Hepatocyte (in vitro differentiated cells): ENCODE measurements at regions not wholly inside any gene's neighbourhood (a gene's known extent, or its start where the extent isn't known, plus 50 kb on each side); places are given as distances from the start of the nearest gene placed in this dataset.

Experiments used
- DNase-seq: peaks from one replicate; pipeline ENCODE4 v3.0.0-alpha.2; 2016; ENCODE audit warnings: low spot score
- H2AFZ ChIP-seq: fragments of 200-600 bp; sonication (generic); 2 replicates; pipeline ENCODE4 v1.6.0; 2016; ENCODE audit warnings: antibody characterized with exemption, mild to moderate bottlenecking
- H3K27ac ChIP-seq: fragments of 200-600 bp; sonication (generic); 2 replicates; pipeline ENCODE4 v1.5.1; 2016; ENCODE audit warnings: mild to moderate bottlenecking
- H3K27me3 ChIP-seq: fragments of 200-600 bp; sonication (generic); 2 replicates; pipeline ENCODE4 v1.6.1; 2016
- H3K36me3 ChIP-seq: fragments of 200-600 bp; sonication (generic); replicated peaks from 2 replicates; pipeline ENCODE4 v1.5.1; 2016; ENCODE audit warnings: low read depth; ENCODE audit not compliant: insufficient read depth
- H3K4me1 ChIP-seq: fragments of 200-600 bp; sonication (generic); 2 replicates; pipeline ENCODE4 v1.5.1; 2016; ENCODE audit warnings: mild to moderate bottlenecking, moderate library complexity; ENCODE audit not compliant: insufficient read depth
- H3K4me2 ChIP-seq: fragments of 200-600 bp; sonication (generic); 2 replicates; pipeline ENCODE4 v1.6.0; 2016
- H3K4me3 ChIP-seq: fragments of 200-600 bp; sonication (generic); 2 replicates; pipeline ENCODE4 v1.5.1; 2016; ENCODE audit warnings: mild to moderate bottlenecking
- H3K79me2 ChIP-seq: fragments of 200-600 bp; sonication (generic); 2 replicates; pipeline ENCODE4 v1.6.0; 2017; ENCODE audit warnings: mild to moderate bottlenecking
- H3K9me2 ChIP-seq: fragments of 200-600 bp; sonication (generic); replicated peaks from 2 replicates; pipeline ENCODE4 v1.6.0; 2017; ENCODE audit warnings: mild to moderate bottlenecking; ENCODE audit not compliant: insufficient read depth
- H3K9me3 ChIP-seq: fragments of 200-600 bp; sonication (generic); 2 replicates; pipeline ENCODE4 v1.5.1; 2016; ENCODE audit warnings: low read depth, mild to moderate bottlenecking
- H4K20me1 ChIP-seq: fragments of 200-600 bp; sonication (generic); 2 replicates; pipeline ENCODE4 v1.6.0; 2016; ENCODE audit warnings: mild to moderate bottlenecking; ENCODE audit not compliant: insufficient read depth, poor library complexity, severe bottlenecking
- EZH2 ChIP-seq: fragments of 200-600 bp; sonication (generic); IDR thresholded peaks from 2 replicates; pipeline ENCODE4 v1.6.1; 2016; ENCODE audit warnings: antibody characterized with exemption, mild to moderate bottlenecking, borderline replicate concordance
- EZH2phosphoT487 ChIP-seq: fragments of 200-600 bp; sonication (generic); IDR thresholded peaks from one replicate; pipeline ENCODE4 v1.6.1; 2018; ENCODE audit warnings: antibody characterized with exemption, mild to moderate bottlenecking, low read depth, moderate library complexity; ENCODE audit not compliant: unreplicated experiment, severe bottlenecking
- WGBS: methylation state at CpG from one replicate; pipeline ENCODE4 v1.1.6; 2016; ENCODE audit warnings: low lambda C conversion rate; ENCODE audit errors: missing lambda C conversion rate; 5-methylcytosine and 5-hydroxymethylcytosine counted together
- TF ChIP-seq, protein P1 (sequence below): fragments of 200-600 bp; sonication (generic); IDR thresholded peaks from 2 replicates; pipeline ENCODE4 v1.5.1; 2016; ENCODE audit warnings: antibody characterized with exemption, mild to moderate bottlenecking; ENCODE audit not compliant: poor library complexity

DNA sequence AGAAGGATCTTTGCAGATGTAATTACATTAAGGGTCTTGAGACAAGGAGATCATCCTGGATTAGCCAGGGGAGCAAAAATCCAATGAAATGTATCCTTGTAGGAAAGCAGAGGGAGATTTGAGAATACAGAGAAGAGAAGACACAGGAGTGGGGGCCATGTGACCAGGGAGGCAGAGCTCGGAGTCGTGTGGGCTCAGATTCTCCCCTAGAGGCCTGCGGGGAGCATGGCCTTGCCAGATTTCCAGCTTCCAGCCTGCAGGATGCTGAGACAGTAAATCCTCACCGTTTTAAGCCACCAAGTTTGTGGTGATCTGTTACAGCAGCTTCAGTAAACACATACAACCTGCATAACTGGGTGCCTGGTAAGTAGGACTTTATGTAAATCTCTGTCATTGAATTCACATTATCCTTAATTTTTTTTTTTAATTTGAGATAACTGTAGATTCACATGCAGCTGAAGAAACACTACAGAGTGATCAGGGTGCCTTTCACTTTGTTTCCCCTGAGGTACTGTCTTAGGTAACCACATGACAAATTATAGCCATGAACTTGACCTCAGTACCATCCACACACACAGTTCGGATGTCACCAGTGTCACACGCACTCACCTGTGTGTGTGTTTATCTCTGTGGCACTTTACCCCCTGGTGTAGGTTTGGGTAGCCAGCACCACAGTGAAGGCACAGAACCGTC lies 138.4 kb upstream of the HDAC4 start:
- 73% methylated on average over 7 of the region's 7 CpGs for WGBS

DNA sequence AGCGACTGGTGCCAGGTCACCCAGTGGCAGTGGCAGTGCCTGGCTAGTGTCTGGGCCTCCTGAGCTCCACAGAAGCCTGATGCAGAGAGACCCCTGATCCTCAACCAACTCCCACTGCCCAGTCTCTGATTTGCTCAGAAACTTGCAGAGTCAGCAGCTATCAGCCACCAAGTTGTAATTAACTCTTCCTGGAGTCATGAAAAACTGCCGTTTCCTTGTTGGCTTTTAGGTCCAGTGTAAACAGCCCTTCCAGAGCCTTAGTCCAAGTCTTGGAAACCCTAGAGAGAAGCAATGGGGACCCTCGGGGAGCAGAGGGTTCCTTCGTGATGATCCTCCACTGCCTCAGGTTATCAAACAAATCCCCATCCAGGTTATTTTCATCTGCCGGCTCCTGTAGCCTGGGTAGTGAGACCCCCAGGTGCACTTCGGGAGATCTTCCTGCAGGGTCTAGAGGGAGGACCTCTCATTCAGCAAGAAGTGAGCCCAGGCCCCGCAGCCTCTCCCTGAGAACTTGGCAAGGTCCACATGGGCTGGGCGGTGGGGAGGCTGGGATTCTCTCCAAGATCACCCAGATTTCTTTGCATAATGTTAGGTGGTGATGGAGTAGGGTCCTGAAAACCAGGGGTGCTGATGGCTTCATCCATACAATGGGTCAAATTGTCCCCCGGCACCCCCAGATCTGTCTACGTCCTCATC lies 137.7 kb upstream of the HDAC4 start:
- Histone ChIP-seq H3K4me3 (no peak overlapping the region), H3K36me3 (no peaks in the 10 kb centered on the region), H3K9me3 (no peaks in the 10 kb centered on the region), H3K79me2 (no peaks in the 10 kb centered on the region), H3K4me1 (no peaks in the 10 kb centered on the region), H3K27me3 (no peaks in the 10 kb centered on the region), H2AFZ (no peak overlapping the region), H4K20me1 (no peaks in the 10 kb centered on the region), H3K4me2 (no peak overlapping the region), H3K27ac (no peak overlapping the region), H3K9me2 (no peaks in the 10 kb centered on the region)
- 88% methylated on average over 10 of the region's 10 CpGs for WGBS
- DNase-seq: no peak
- TF ChIP-seq, protein P1, sequence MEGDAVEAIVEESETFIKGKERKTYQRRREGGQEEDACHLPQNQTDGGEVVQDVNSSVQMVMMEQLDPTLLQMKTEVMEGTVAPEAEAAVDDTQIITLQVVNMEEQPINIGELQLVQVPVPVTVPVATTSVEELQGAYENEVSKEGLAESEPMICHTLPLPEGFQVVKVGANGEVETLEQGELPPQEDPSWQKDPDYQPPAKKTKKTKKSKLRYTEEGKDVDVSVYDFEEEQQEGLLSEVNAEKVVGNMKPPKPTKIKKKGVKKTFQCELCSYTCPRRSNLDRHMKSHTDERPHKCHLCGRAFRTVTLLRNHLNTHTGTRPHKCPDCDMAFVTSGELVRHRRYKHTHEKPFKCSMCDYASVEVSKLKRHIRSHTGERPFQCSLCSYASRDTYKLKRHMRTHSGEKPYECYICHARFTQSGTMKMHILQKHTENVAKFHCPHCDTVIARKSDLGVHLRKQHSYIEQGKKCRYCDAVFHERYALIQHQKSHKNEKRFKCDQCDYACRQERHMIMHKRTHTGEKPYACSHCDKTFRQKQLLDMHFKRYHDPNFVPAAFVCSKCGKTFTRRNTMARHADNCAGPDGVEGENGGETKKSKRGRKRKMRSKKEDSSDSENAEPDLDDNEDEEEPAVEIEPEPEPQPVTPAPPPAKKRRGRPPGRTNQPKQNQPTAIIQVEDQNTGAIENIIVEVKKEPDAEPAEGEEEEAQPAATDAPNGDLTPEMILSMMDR: no peak
- TF ChIP-seq EZH2phosphoT487: no peak
- no peak for TF ChIP-seq EZH2

More for the DNA sequence above, 138.4 kb upstream of the HDAC4 start:
- no peaks in the 10 kb centered on the region for H3K79me2 ChIP-seq
- H3K9me2 ChIP-seq: no peaks in the 10 kb centered on the region
- H4K20me1 ChIP-seq: no peaks in the 10 kb centered on the region
- no peaks in the 10 kb centered on the region for H3K36me3 ChIP-seq
- TF ChIP-seq EZH2 (no peak), EZH2phosphoT487 (no peak)
- TF ChIP-seq, protein P1: no peak
- H3K4me1 ChIP-seq: no peaks in the 10 kb centered on the region
- DNase-seq: no peak
- H3K4me3 ChIP-seq: no peak overlapping the region
- no peak overlapping the region for H3K4me2 ChIP-seq
- no peaks in the 10 kb centered on the region for H3K9me3 ChIP-seq
- no peak overlapping the region for H3K27ac ChIP-seq
- H3K27me3 ChIP-seq: no peaks in the 10 kb centered on the region
- no peak overlapping the region for H2AFZ ChIP-seq

DNA sequence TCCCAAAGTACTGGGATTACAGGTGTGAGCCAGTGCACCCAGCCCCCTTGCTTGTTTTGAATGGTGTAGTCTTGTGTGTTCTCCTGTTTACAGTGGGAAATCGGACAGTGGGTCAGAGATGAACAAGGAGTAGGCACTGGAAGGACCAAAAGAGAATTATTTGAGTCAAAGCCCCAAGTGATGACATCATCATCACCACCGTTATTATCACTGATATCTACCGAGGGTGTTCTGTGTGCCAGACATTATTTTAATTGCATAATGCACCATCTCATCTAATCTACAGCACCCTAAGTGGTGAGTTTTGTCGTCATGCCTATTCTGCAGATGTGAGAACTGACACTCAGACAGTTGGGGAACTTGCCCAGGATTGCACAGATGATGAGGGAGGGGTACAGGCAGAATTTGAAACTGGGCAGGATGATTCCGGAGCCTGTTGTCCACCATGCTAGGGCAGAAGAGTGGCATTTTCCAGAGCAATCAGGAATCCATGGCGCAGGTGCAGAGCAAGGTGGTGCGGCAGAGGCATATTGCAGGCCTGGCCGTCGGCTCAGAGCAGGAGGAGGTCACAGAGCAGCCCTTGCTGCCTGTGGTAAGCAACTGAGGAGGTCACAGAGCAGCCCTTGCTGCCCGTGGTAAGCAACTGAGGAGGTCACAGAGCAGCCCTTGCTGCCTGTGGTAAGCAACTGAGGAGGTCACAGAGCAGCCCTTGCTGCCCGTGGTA lies 137.0 kb upstream of the HDAC4 start:
- no peak overlapping the region for H3K4me2 ChIP-seq
- no peaks in the 10 kb centered on the region for H3K4me1 ChIP-seq
- H2AFZ ChIP-seq: no peak overlapping the region
- H3K27ac ChIP-seq: no peak overlapping the region
- H3K9me3 ChIP-seq: no peaks in the 10 kb centered on the region
- H3K27me3 ChIP-seq: no peaks in the 10 kb centered on the region
- TF ChIP-seq EZH2 (no peak), EZH2phosphoT487 (no peak)
- TF ChIP-seq, protein P1: no peak
- H3K4me3 ChIP-seq: no peak overlapping the region
- WGBS: 86% methylated on average over 11 of the region's 11 CpGs
- no peaks in the 10 kb centered on the region for H3K9me2 ChIP-seq
- no peaks in the 10 kb centered on the region for H3K36me3 ChIP-seq
- no peaks in the 10 kb centered on the region for H3K79me2 ChIP-seq
- H4K20me1 ChIP-seq: no peaks in the 10 kb centered on the region
- no peak for DNase-seq
